K562 (cell line): ENCODE measurements at regions not wholly inside any gene's neighbourhood (a gene's known extent, or its start where the extent isn't known, plus 50 kb on each side); places are given as distances from the start of the nearest gene placed in this dataset.

Experiments
- ATAC-seq: fragments of 200-7000 bp; cut with Tn5 transposase; 3 replicates; pipeline ENCODE4 v1.9.1; 2020; ENCODE audit warnings: moderate library complexity
- BruUV-seq: library from RNA; stranded (reverse); fragments of 400-500 nt; replicated peaks from 2 replicates; lab custom pipeline; 2021; lab: Mats Ljungman, UMichigan
- CTCF ChIA-PET: fragments of 300-600 bp; formaldehyde crosslinking; extraction: SDS; loops from one replicate; lab custom pipeline; 2021; ENCODE audit warnings: low intra/inter-chr PET ratio; lab: Yijun Ruan, JAX
- POLR2A ChIA-PET: fragments of 300-600, 350-650 bp; sonication (Branson Sonifier 250); formaldehyde crosslinking; extraction: SDS; loops from one replicate; lab custom pipeline; 2021; ENCODE audit warnings: antibody characterized with exemption, inconsistent platforms; lab: Yijun Ruan, JAX
- DNase-seq, 4 experiments: peaks; one replicate each; pipeline versions ENCODE4 v3.0.0 to v3.0.0-alpha.2; 2011 to 2018; ENCODE audit warnings: low spot score in 3 of 4, mixed read lengths in 3 of 4; ENCODE audit errors: extremely low read depth in 1 of 4
- FAIRE-seq: peaks from 2 replicates; lab custom pipeline; 2011; peaks lifted over from hg19 to GRCh38; lab: Jason Lieb, UNC
- H2AFZ ChIP-seq: 2 replicates; pipeline ENCODE4 v1.6.0; 2011; ENCODE audit warnings: low read depth, low read length, control low read depth, inconsistent platforms
- H3K27ac ChIP-seq: fragments of 200-600 bp; 3 replicates; pipeline ENCODE4 v1.8.0; 2011; ENCODE audit warnings: low read depth, mild to moderate bottlenecking, control low read depth, inconsistent platforms, low read length, moderate library complexity, mixed read lengths; ENCODE audit errors: extremely low read depth
- H3K27me3 ChIP-seq, 2 experiments: fragments of 300-600 bp in 1 of 2; 2 replicates in 1 of 2; 3 replicates in 1 of 2; pipeline versions ENCODE4 v1.6.0 to v1.8.0; 2011; ENCODE audit warnings: inconsistent platforms in 2 of 2, low read length in 2 of 2, mild to moderate bottlenecking in 1 of 2, mixed read lengths in 1 of 2, moderate library complexity in 1 of 2; ENCODE audit not compliant: control insufficient read depth in 2 of 2, insufficient read depth in 2 of 2
- H3K36me3 ChIP-seq: fragments of 300-600 bp; 3 replicates; pipeline ENCODE4 v1.8.0; 2011; ENCODE audit warnings: mild to moderate bottlenecking, low read length, inconsistent platforms; ENCODE audit not compliant: control insufficient read depth, insufficient read depth
- H3K4me1 ChIP-seq, 2 experiments: fragments of 200-600 bp in 1 of 2; replicated peaks in 1 of 2; 2 replicates in 1 of 2; 3 replicates in 1 of 2; pipeline versions ENCODE4 v1.5.1 to v1.8.0; 2011; ENCODE audit warnings: inconsistent platforms in 2 of 2, low read length in 2 of 2, mild to moderate bottlenecking in 1 of 2, mixed read lengths in 1 of 2, moderate library complexity in 1 of 2; ENCODE audit not compliant: control insufficient read depth in 2 of 2, insufficient read depth in 2 of 2
- H3K4me2 ChIP-seq: 2 replicates; pipeline ENCODE4 v1.6.1; 2011; ENCODE audit warnings: low read length, control low read depth, inconsistent platforms, mixed read lengths; ENCODE audit not compliant: insufficient read depth
- H3K4me3 ChIP-seq: fragments of 200-600 bp; sonication (generic), shearing (Covaris generic); 2 replicates; pipeline ENCODE4 v1.5.1; 2016; ENCODE audit warnings: control low read depth, inconsistent platforms
- H3K79me2 ChIP-seq: fragments of 200-600 bp; 3 replicates; pipeline ENCODE4 v1.8.0; 2011; ENCODE audit warnings: low read length, inconsistent platforms; ENCODE audit not compliant: control insufficient read depth, insufficient read depth
- H3K9ac ChIP-seq, 2 experiments: 2 replicates each; pipeline versions ENCODE4 v1.6.0 to v1.6.1; 2011; ENCODE audit warnings: low read depth in 2 of 2, low read length in 2 of 2, control low read depth in 1 of 2, inconsistent platforms in 1 of 2, mild to moderate bottlenecking in 1 of 2, mixed read lengths in 1 of 2; ENCODE audit not compliant: insufficient read depth in 1 of 2
- H3K9me1 ChIP-seq: one replicate; pipeline ENCODE4 v1.6.0; 2011; ENCODE audit warnings: inconsistent platforms, mild to moderate bottlenecking, low read length, moderate library complexity; ENCODE audit not compliant: control insufficient read depth, insufficient read depth
- H3K9me3 ChIP-seq: replicated peaks from 2 replicates; pipeline ENCODE4 v1.5.1; 2011; ENCODE audit warnings: low read depth, low read length, inconsistent platforms; ENCODE audit not compliant: control insufficient read depth, insufficient read depth
- H4K20me1 ChIP-seq: replicated peaks from 2 replicates; pipeline ENCODE4 v1.6.1; 2011; ENCODE audit warnings: low read length, inconsistent platforms, mixed read lengths; ENCODE audit not compliant: control insufficient read depth, insufficient read depth
- CBFA2T2 ChIP-seq: fragments of 450-650 bp; conservative IDR thresholded peaks from 2 replicates; pipeline ENCODE4 v1.6.1; 2017; ENCODE audit warnings: mild to moderate bottlenecking
- FOS ChIP-seq: IDR thresholded peaks from 3 replicates; pipeline ENCODE4 v1.6.1; 2011; ENCODE audit not compliant: insufficient read length; ENCODE audit errors: extremely low read depth
- HEY1 ChIP-seq: fragments of 250-450 bp; sonication (Bioruptor Pico); IDR thresholded peaks from 2 replicates; pipeline ENCODE4 v1.5.0; 2020; ENCODE audit warnings: mild to moderate bottlenecking, moderate library complexity, borderline replicate concordance
- HIVEP1 ChIP-seq: fragments of 250-450 bp; sonication (Bioruptor Pico); IDR thresholded peaks from 2 replicates; pipeline ENCODE4 v1.4.0; 2020; ENCODE audit warnings: mild to moderate bottlenecking
- HNRNPUL1 ChIP-seq: fragments of 200-400 bp; formaldehyde crosslinking; IDR thresholded peaks from 2 replicates; pipeline ENCODE4 v1.6.1; 2017; ENCODE audit warnings: low read length
- KAT2B ChIP-seq: IDR thresholded peaks from one replicate; pipeline ENCODE4 v1.6.1; 2012; ENCODE audit warnings: low read depth, mild to moderate bottlenecking, control low read depth, inconsistent platforms, low read length, moderate library complexity
- MEIS2 ChIP-seq: fragments of 450-650 bp; IDR thresholded peaks from 2 replicates; pipeline ENCODE4 v1.6.1; 2014; ENCODE audit warnings: mild to moderate bottlenecking; ENCODE audit not compliant: partially characterized antibody
- MYNN ChIP-seq, 2 experiments: sonication (generic); formaldehyde crosslinking in 1 of 2; IDR thresholded peaks; 2 replicates each; pipeline versions ENCODE4 v1.5.0 to v1.6.1; 2016 to 2020; ENCODE audit warnings: antibody characterized with exemption in 1 of 2, missing genetic modification reagents in 1 of 2
- SETDB1 ChIP-seq: IDR thresholded peaks from one replicate; pipeline ENCODE4 v1.6.1; 2012; ENCODE audit warnings: low read length, control low read depth, inconsistent platforms
- SREBF1 ChIP-seq: fragments of 150-350 bp; IDR thresholded peaks from 2 replicates; pipeline ENCODE4 v1.6.1; 2014; ENCODE audit warnings: antibody characterized with exemption, low read depth, low read length, borderline replicate concordance
- TAL1 ChIP-seq: fragments of 450-650 bp; IDR thresholded peaks from 2 replicates; pipeline ENCODE4 v1.6.1; 2016; ENCODE audit warnings: mild to moderate bottlenecking
- TEAD1 ChIP-seq, 2 experiments: fragments of 450-650 bp in 1 of 2; sonication (generic) in 1 of 2; formaldehyde crosslinking; IDR thresholded peaks; 2 replicates each; pipeline versions ENCODE4 v1.4.0 to v1.8.0; 2020 to 2022; ENCODE audit warnings: mild to moderate bottlenecking in 2 of 2, missing genetic modification reagents in 1 of 2
- ZBTB12 ChIP-seq: fragments of 250-450 bp; sonication (Bioruptor Pico); IDR thresholded peaks from 2 replicates; pipeline ENCODE4 v1.4.0; 2020
- WGBS: fragments of 100-300 bp; shearing (Covaris generic); methylation state at CpG from one replicate; pipeline ENCODE4 v1.1.6; 2016; ENCODE audit warnings: low coverage, mixed read lengths; ENCODE audit not compliant: insufficient coverage; ENCODE audit errors: missing lambda C conversion rate; 5-methylcytosine and 5-hydroxymethylcytosine counted together
- in situ Hi-C: fragments of 300-500 bp; cut with MboI; formaldehyde crosslinking; loops from 4 replicates; pipeline ENCODE4 v1.15.0; 2018; ENCODE audit warnings: inconsistent platforms, mixed read lengths
- intact Hi-C: fragments of 100-400 bp; cut with micrococcal nuclease; formaldehyde crosslinking; loops from 2 replicates; pipeline ENCODE4 v1.14.2; 2022
- TF ChIP-seq, protein P1 (sequence below): sonication (generic); formaldehyde crosslinking; IDR thresholded peaks from 2 replicates; pipeline ENCODE4 v1.8.0; 2022; ENCODE audit warnings: mild to moderate bottlenecking, missing genetic modification reagents
- TF ChIP-seq, protein P2 (sequence below): sonication (generic); formaldehyde crosslinking; IDR thresholded peaks from 2 replicates; pipeline ENCODE4 v1.8.1; 2023; ENCODE audit warnings: mild to moderate bottlenecking, missing genetic modification reagents
- TF ChIP-seq, protein P3 (sequence below): sonication (generic); formaldehyde crosslinking; IDR thresholded peaks from 2 replicates; pipeline ENCODE4 v1.8.0; 2022; ENCODE audit warnings: mild to moderate bottlenecking, missing genetic modification reagents

DNA sequence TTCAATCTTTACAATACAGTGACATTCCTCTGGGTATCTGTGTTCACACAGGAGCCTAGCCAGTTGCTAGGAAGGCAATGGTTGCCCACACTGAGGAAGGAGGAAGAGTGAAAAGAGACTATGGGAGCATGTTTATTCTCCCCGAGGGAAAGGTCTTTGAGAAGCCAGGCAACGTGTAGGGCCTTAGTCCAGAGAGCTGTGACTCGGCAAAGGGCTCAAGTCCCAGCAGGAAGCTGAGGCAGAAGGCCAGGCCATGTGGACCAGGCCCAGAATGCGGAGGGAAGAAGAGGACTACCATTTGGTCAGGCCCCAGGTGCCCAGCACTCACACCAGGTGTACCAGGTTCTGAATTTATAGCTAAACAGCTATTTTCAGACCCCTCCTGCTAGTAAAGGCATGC, 136.6 kb upstream of the DMAC1 start (continued):
- TF ChIP-seq, protein P1, sequence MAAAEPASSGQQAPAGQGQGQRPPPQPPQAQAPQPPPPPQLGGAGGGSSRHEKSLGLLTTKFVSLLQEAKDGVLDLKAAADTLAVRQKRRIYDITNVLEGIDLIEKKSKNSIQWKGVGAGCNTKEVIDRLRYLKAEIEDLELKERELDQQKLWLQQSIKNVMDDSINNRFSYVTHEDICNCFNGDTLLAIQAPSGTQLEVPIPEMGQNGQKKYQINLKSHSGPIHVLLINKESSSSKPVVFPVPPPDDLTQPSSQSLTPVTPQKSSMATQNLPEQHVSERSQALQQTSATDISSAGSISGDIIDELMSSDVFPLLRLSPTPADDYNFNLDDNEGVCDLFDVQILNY (CRISPR knock-in tag): no peak
- TF ChIP-seq FOS (no peak), ZBTB12 (CRISPR knock-in tag) (no peak), HNRNPUL1 (no peak), SREBF1 (no peak), SETDB1 (no peak)
- TF ChIP-seq, all 486 proteins: peak for 0

DNA sequence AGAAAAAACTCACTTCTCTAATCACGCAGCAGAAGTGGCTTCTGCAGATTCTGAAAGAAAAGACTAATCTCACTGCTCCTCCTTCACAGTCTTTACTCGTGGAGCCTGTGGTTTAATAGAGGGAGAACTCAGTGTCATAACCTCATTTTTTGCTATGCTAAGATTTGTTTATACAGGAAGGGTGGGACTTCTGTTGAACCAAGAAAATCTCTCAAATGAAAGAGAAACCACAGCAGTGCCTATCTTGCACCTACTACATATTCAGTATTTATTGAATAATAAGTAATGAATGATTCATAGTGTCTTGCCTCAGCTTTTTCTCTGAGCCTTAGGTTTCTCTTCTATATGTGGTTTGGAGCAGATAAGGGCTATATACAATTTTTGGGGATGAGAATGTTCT, 136.1 kb upstream of the DMAC1 start:
- Histone ChIP-seq H3K79me2 (no peaks in the 10 kb centered on the region), H3K9ac (no peak overlapping the region), H3K4me1 (no peaks in the 10 kb centered on the region)
- FAIRE-seq (no peak), ATAC-seq (no peak)
- intact Hi-C loops (no loop called here), in situ Hi-C loops (no loop called here)
- WGBS: 0% methylated on average over 2 of the region's 2 CpGs
- BruUV-seq: no TSS peak
- CTCF ChIA-PET: no interaction called here
- TF ChIP-seq KAT2B: no peak
- no peak for TF ChIP-seq MEIS2
- TF ChIP-seq, protein P2, sequence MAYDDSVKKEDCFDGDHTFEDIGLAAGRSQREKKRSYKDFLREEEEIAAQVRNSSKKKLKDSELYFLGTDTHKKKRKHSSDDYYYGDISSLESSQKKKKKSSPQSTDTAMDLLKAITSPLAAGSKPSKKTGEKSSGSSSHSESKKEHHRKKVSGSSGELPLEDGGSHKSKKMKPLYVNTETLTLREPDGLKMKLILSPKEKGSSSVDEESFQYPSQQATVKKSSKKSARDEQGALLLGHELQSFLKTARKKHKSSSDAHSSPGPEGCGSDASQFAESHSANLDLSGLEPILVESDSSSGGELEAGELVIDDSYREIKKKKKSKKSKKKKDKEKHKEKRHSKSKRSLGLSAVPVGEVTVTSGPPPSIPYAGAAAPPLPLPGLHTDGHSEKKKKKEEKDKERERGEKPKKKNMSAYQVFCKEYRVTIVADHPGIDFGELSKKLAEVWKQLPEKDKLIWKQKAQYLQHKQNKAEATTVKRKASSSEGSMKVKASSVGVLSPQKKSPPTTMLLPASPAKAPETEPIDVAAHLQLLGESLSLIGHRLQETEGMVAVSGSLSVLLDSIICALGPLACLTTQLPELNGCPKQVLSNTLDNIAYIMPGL (CRISPR knock-in tag): no peak
- TF ChIP-seq HIVEP1 (CRISPR knock-in tag): no peak
- no peak for TF ChIP-seq TEAD1 (CRISPR knock-in tag; IDR thresholded peaks at IDR 0.05)
- TF ChIP-seq HEY1 (CRISPR knock-in tag): no peak
- TF ChIP-seq CBFA2T2: no peak
- no peak for TF ChIP-seq MYNN (IDR thresholded peaks at IDR 0.05)
- TF ChIP-seq MYNN (CRISPR knock-in tag; IDR thresholded peaks at IDR 0.05): no peak
- TF ChIP-seq, protein P3, sequence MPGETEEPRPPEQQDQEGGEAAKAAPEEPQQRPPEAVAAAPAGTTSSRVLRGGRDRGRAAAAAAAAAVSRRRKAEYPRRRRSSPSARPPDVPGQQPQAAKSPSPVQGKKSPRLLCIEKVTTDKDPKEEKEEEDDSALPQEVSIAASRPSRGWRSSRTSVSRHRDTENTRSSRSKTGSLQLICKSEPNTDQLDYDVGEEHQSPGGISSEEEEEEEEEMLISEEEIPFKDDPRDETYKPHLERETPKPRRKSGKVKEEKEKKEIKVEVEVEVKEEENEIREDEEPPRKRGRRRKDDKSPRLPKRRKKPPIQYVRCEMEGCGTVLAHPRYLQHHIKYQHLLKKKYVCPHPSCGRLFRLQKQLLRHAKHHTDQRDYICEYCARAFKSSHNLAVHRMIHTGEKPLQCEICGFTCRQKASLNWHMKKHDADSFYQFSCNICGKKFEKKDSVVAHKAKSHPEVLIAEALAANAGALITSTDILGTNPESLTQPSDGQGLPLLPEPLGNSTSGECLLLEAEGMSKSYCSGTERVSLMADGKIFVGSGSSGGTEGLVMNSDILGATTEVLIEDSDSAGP: no peak
- TF ChIP-seq TAL1: no peak
- TF ChIP-seq, all 486 proteins: peak for 0
- Histone ChIP-seq H3K4me2 (no peak overlapping the region), H3K27ac (no peak overlapping the region), H3K9me1 (no peaks in the 10 kb centered on the region), H3K4me3 (no peak overlapping the region), H2AFZ (no peak overlapping the region), H4K20me1 (no peaks in the 10 kb centered on the region), H3K27me3 (no peaks in the 10 kb centered on the region), H3K9me3 (no peaks in the 10 kb centered on the region), H3K36me3 (no peaks in the 10 kb centered on the region)
- DNase-seq: no peak
- POLR2A ChIA-PET: no interaction called here
